ENCODE measurements at regions not wholly inside any gene's neighbourhood (a gene's known extent, or its start where the extent isn't known, plus 50 kb on each side); places are given as distances from the start of the nearest gene placed in this dataset.
A peak's percentile ranks its signal among the peaks of the same experiment; 100 is the strongest.
"Not testable (repeated sequence)": the region's sequence is repeated elsewhere in the genome, so short reads cannot be mapped to it uniquely, and the experiment has no call there.

GRCh38 chr3:153259956-153260355 is 97.9 kb downstream of the RAP2B start:
- no peak for DNase-seq (ENCODE audit: low read depth)
- in situ Hi-C loops (cut with HindIII; ENCODE audit: low pct_unique_long_range_greater_than_20kb, low sequenced_read_pairs), result no loop called here

DNA sequence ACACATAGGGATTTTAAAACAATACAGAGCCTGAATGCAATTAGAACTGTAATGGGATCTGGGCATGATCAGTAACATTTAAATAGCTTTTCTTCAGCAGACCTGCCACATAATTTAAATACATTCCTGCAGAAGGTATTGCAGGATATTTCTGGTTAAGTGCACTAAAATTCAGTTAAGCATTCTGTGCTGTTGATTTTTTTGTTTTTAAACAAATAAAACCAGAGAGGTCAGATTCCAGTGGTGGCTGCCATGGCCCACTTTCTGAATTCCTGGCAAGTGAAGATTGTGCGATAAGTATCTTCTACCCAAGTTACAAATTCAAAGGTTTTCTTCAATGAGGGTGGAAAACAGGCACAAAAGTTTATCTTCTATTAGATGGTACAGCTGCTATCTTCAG is 98.7 kb downstream of the RAP2B start:
- in situ Hi-C loops (cut with HindIII; ENCODE audit: low pct_unique_long_range_greater_than_20kb, low sequenced_read_pairs), result no loop called here
- DNase-seq (ENCODE audit: low read depth), result no peak

DNA sequence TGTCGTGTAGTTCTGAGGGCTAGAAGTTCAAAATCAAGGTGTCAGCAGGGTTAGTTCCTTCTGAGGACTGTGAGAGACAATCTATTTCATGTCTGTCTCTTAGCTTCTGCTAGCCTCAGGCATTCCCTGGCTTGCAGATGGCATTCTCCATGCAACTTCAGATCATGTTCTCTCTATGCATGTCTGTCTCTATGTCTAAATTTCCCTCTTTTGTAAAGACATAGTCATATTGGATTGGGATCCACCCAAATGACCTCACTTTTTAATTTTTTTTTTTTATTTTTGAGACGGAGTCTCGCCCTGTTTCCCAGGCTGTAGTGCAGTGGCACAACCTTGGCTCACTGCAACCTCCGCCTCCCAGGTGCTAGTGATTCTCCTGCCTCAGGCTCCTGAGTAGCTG is 104.6 kb downstream of the RAP2B start:
- DNase-seq (ENCODE audit: low read depth), result no peak
- in situ Hi-C loops (cut with HindIII; ENCODE audit: low pct_unique_long_range_greater_than_20kb, low sequenced_read_pairs), result no loop called here

DNA sequence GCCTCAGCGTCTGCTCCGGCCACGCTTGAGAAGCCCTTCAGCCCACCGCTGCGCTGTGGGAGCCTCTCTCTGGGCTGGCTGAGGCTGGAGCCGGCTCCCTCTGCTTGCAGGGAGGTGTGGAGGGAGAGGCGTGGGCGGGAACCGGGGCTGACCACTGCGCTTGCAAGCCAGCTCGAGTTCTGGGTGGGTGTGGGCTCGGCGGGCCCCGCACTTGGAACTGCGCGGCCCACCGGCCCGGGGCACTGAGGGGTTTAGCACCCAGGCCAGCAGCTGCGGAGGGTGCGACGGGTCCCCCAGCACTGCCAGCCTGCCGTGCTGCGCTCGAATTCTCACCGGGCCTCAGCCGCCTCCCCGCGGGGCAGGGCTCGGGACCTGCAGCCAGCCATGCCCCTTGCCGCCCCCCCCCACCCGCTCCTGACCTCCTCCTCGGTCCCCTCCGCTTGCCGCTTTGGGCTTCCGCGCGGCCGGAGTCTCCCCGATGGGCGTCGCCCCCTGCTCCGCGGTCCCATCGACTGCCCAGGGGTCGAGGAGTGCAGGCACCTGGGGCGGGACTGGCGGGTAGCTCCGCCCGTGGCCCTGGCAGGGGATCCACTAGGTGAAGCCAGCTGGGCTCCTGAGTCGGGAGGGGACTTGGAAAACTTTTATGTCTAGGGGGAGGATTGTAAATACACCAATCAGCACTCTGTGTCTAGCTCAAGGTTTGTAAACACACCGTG is 106.7 kb downstream of the RAP2B start:
- in situ Hi-C loops (cut with HindIII; ENCODE audit: low pct_unique_long_range_greater_than_20kb, low sequenced_read_pairs), result no loop called here
- no peak for DNase-seq (ENCODE audit: low read depth)

- DNase-seq (ENCODE audit: low read depth), result no peak
- in situ Hi-C loops (cut with HindIII; ENCODE audit: low pct_unique_long_range_greater_than_20kb, low sequenced_read_pairs), result no loop called here
Measured at GRCh38 chr3:153269730-153270129, 107.7 kb downstream of the RAP2B start.

GRCh38 chr3:153273217-153273616 is 111.2 kb downstream of the RAP2B start:
- in situ Hi-C loops (cut with HindIII; ENCODE audit: low pct_unique_long_range_greater_than_20kb, low sequenced_read_pairs), result no loop called here
- DNase-seq (ENCODE audit: low read depth), result no peak

- in situ Hi-C loops (cut with HindIII; ENCODE audit: low pct_unique_long_range_greater_than_20kb, low sequenced_read_pairs), result no loop called here
- DNase-seq (ENCODE audit: low read depth), result no peak
Measured at GRCh38 chr3:153273767-153274435, 111.9 kb downstream of the RAP2B start.

GRCh38 chr3:153274561-153274960 is 112.5 kb downstream of the RAP2B start:
- in situ Hi-C loops (cut with HindIII; ENCODE audit: low pct_unique_long_range_greater_than_20kb, low sequenced_read_pairs), result no loop called here

DNA sequence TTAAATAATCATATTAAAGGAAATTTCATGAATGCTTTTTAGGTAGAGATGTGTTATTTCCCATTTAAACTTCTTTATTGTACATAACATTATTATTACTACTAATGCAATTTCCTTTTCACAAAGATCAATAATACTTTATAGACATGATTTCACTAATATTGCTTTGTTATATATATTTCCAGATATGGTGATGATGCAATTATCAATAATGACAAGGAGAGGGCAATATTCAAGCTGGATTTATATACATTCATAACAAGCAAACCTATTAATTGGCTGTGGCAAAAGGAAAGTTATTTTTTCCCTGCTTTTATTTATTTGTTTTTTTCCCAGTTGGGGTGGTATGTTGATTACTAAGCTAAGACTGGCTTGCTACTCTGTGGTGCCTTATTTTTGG is 113.5 kb downstream of the RAP2B start:
- DNase-seq (ENCODE audit: low read depth), result no peak
- in situ Hi-C loops (cut with HindIII; ENCODE audit: low pct_unique_long_range_greater_than_20kb, low sequenced_read_pairs), result no loop called here

More at GRCh38 chr3:153274561-153274960, 112.5 kb downstream of the RAP2B start:
- no peak for DNase-seq (ENCODE audit: low read depth)

DNA sequence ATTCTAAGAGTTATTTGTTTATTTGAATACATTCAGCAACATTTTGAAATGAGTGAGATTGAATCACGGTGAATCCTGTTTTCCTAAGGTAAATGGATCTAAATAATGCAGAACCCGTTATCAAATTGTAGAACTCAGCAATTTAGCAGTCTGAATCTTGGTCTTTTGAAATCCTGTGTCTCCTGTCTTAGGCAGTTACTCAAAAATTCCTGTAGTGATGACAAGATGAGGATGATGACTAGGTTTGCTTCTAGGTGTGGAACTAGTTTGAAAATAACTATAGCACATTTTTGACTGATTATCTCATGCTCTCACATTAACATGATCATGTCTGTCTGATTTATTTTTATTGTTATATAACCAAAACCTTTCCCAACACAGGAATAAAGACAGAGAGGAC is 115.0 kb downstream of the RAP2B start:
- no peak for DNase-seq (ENCODE audit: low read depth)
- in situ Hi-C loops (cut with HindIII; ENCODE audit: low pct_unique_long_range_greater_than_20kb, low sequenced_read_pairs), result no loop called here

DNA sequence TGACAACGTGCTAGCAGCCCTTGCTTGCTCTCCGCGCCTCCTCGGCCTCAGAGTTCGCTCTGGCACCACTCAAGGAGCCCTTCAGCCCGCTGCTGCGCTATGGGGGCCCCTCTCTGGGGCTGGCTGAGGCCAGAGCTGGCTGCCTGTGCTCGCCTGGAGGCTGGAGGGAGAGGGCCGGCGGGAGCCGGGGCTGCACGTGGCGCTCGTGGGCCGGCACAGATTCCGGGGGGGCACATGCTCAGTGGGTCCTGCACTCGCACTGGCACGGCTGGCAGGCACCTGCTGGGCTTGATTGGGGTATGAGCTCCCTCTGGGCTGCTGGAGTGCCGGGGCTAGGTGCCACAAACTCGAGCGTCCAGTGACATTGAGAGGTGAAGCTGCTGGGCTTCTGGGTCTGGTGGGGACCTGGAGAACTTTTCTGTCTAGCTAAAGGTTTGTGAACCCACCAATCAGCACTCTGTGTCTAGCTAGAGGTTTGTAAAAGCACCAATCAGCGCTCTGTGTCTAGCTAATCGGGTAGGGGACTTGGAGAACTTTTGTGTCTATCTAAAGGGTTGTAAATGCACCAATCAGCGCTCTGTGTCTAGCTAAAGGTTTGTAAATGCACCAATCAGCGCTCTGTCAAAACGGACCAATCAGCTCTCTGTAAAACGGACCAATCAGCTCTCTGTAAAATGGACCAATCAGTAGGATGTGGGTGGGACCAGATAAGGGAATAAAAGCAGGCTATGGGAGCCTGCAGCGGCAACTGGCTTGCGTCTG is 119.4 kb downstream of the RAP2B start:
- DNase-seq (ENCODE audit: low read depth); in situ Hi-C loops (cut with HindIII; ENCODE audit: low pct_unique_long_range_greater_than_20kb, low sequenced_read_pairs): not testable (repeated sequence)

DNA sequence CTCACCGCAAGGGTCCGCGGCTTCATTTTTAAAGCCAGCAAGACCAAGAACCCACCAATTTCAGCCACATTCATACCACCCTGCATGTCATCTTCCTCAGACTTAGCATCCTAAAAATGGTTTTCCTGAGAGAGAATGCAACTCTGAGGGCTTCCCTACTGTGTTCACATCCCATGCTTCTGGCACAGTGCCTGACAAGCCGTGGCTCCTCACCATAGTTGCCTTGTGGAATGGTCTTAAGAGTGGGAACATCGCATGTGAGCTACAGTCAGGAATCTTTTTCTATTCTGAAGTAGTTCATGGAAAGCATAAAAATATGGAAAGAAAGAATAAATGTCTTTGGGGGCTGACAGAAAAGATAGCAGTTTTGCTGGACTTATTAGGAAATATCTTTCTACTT is 120.3 kb downstream of the RAP2B start:
- in situ Hi-C loops (cut with HindIII; ENCODE audit: low pct_unique_long_range_greater_than_20kb, low sequenced_read_pairs), result no loop called here
- DNase-seq (ENCODE audit: low read depth), result no peak

GRCh38 chr3:153284282-153284938 is 122.4 kb downstream of the RAP2B start:
- in situ Hi-C loops (cut with HindIII; ENCODE audit: low pct_unique_long_range_greater_than_20kb, low sequenced_read_pairs), result no loop called here
- peak; percentile 64 for DNase-seq (ENCODE audit: low read depth)

GRCh38 chr3:153285194-153285641 is 123.2 kb downstream of the RAP2B start:
- DNase-seq (ENCODE audit: low read depth), result peak; percentile 15
- in situ Hi-C loops (cut with HindIII; ENCODE audit: low pct_unique_long_range_greater_than_20kb, low sequenced_read_pairs), result no loop called here

- DNase-seq (ENCODE audit: low read depth), result no peak
- in situ Hi-C loops (cut with HindIII; ENCODE audit: low pct_unique_long_range_greater_than_20kb, low sequenced_read_pairs), result no loop called here
Measured at GRCh38 chr3:153285982-153286381, 124.0 kb downstream of the RAP2B start.

- no peak for DNase-seq (ENCODE audit: low read depth)
- in situ Hi-C loops (cut with HindIII; ENCODE audit: low pct_unique_long_range_greater_than_20kb, low sequenced_read_pairs), result no loop called here
Measured at GRCh38 chr3:153287017-153287416, 125.0 kb downstream of the RAP2B start.

DNA sequence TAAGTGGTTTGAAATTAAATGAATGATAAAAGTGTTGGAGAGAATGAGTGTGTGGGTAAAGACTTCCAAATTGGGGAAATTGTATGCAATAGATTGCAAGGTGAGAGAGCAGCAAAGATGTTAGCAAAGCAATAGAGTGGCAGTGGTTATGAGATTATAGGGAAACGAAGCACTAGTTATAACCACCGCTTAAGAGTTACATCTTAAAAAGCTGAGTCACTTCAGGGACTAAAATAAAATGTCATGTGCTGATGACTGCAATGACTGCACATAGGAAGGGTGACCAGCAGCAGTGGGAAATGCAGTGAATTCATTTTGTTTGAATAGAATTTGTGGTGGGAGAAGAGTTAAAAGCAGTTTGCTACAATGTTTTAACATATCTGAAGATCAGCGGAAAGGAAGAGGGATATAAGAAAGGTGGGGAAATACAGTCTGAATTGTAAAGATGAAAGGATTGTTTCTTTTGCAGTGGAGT is 127.3 kb downstream of the RAP2B start:
- DNase-seq (ENCODE audit: low read depth), result peak; percentile 62
- in situ Hi-C loops (cut with HindIII; ENCODE audit: low pct_unique_long_range_greater_than_20kb, low sequenced_read_pairs), result no loop called here

DNA sequence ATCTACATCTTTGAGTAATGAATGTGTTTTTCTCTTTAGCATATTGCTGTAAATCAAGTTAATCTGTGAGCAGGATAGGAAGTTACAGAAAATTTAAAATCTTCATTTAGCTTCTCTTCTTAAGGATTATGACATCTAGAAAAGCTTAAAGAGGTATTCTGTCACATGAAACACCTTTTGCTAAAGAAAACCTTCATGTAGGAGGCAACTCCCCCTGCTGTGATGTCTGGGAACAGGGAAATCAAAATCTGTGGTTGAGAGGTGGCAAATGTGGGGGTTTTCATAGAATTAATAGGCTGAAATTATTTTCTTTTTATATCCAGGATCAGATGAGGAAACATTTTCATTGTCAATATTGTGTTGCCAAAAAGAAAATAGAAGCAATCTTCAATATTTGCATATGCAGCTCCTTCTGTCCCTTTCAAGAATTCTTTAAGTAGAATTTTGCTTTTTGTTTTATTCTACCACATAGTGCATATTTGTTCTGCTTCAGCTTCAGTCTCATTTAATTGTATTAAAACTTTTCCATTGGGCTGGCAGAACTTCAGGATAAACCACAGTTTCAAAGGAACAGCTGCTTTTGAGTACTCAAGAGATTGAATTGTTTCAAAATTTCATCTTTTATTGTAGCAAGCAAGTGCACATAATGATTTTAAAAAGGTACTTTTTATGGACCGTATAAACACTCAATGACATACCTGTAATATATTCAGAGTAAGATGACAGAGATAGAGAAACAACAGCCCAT is 128.4 kb downstream of the RAP2B start:
- DNase-seq (ENCODE audit: low read depth), result peak; percentile 29

More for the DNA sequence above, 128.4 kb downstream of the RAP2B start:
- in situ Hi-C loops (cut with HindIII; ENCODE audit: low pct_unique_long_range_greater_than_20kb, low sequenced_read_pairs), result no loop called here

Data from Caki2 (cell line).